ENCODE measurements at regions not wholly inside any gene's neighbourhood (a gene's known extent, or its start where the extent isn't known, plus 50 kb on each side); places are given as distances from the start of the nearest gene placed in this dataset.

- in situ Hi-C loops (cut with HindIII; ENCODE audit: low sequenced_read_pairs), result no loop called here
- no peak for TF ChIP-seq CTCF (IDR thresholded peaks at IDR 0.05; ENCODE audit: low read depth, low read length, missing control alignments)
- no peak overlapping the region for H3K4me3 ChIP-seq (ENCODE audit: low read depth, low read length)
- no peak for DNase-seq (ENCODE audit: low read depth)
These were observed 86.1 kb upstream of the SPON1 start for GRCh38 chr11:13876423-13876822.

- in situ Hi-C loops (cut with HindIII; ENCODE audit: low sequenced_read_pairs), result no loop called here
These were observed 84.4 kb upstream of the SPON1 start for GRCh38 chr11:13878077-13878476.

GRCh38 chr11:13880634-13881033 lies 81.9 kb upstream of the SPON1 start:
- H3K4me3 ChIP-seq (ENCODE audit: low read depth, low read length), result no peak overlapping the region
- in situ Hi-C loops (cut with HindIII; ENCODE audit: low sequenced_read_pairs), result no loop called here
- no peak for TF ChIP-seq CTCF (IDR thresholded peaks at IDR 0.05; ENCODE audit: low read depth, low read length, missing control alignments)
- DNase-seq (ENCODE audit: low read depth), result no peak

More at GRCh38 chr11:13878077-13878476, 84.4 kb upstream of the SPON1 start:
- no peak for DNase-seq (ENCODE audit: low read depth)
- no peak for TF ChIP-seq CTCF (IDR thresholded peaks at IDR 0.05; ENCODE audit: low read depth, low read length, missing control alignments)
- no peak overlapping the region for H3K4me3 ChIP-seq (ENCODE audit: low read depth, low read length)

GRCh38 chr11:13881226-13881905 lies 81.2 kb upstream of the SPON1 start:
- H3K4me3 ChIP-seq (ENCODE audit: low read depth, low read length), result no peak overlapping the region
- no peak for DNase-seq (ENCODE audit: low read depth)
- no peak for TF ChIP-seq CTCF (IDR thresholded peaks at IDR 0.05; ENCODE audit: low read depth, low read length, missing control alignments)
- in situ Hi-C loops (cut with HindIII; ENCODE audit: low sequenced_read_pairs), result no loop called here

- no peak overlapping the region for H3K4me3 ChIP-seq (ENCODE audit: low read depth, low read length)
- TF ChIP-seq CTCF (IDR thresholded peaks at IDR 0.05; ENCODE audit: low read depth, low read length, missing control alignments), result no peak
- in situ Hi-C loops (cut with HindIII; ENCODE audit: low sequenced_read_pairs), result no loop called here
- DNase-seq (ENCODE audit: low read depth), result no peak
These were observed 79.5 kb upstream of the SPON1 start for GRCh38 chr11:13883042-13883441.

- in situ Hi-C loops (cut with HindIII; ENCODE audit: low sequenced_read_pairs), result no loop called here
- no peak overlapping the region for H3K4me3 ChIP-seq (ENCODE audit: low read depth, low read length)
- TF ChIP-seq CTCF (IDR thresholded peaks at IDR 0.05; ENCODE audit: low read depth, low read length, missing control alignments), result no peak
- no peak for DNase-seq (ENCODE audit: low read depth)
These were observed 78.9 kb upstream of the SPON1 start for GRCh38 chr11:13883589-13883988.
